K562 (cell line): ENCODE measurements at regions not wholly inside any gene's neighbourhood (a gene's known extent, or its start where the extent isn't known, plus 50 kb on each side); places are given as distances from the start of the nearest gene placed in this dataset.
A peak's percentile ranks its signal among the peaks of the same experiment; 100 is the strongest.

Experiments used
- ATAC-seq: fragments of 200-7000 bp; cut with Tn5 transposase; 3 replicates; pipeline ENCODE4 v1.9.1; 2020; ENCODE audit warnings: moderate library complexity
- BruUV-seq: library from RNA; stranded (reverse); fragments of 400-500 nt; replicated peaks from 2 replicates; lab custom pipeline; 2021; lab: Mats Ljungman, UMichigan
- CTCF ChIA-PET: fragments of 300-600 bp; formaldehyde crosslinking; extraction: SDS; loops from one replicate; lab custom pipeline; 2021; ENCODE audit warnings: low intra/inter-chr PET ratio; lab: Yijun Ruan, JAX
- POLR2A ChIA-PET: fragments of 300-600, 350-650 bp; sonication (Branson Sonifier 250); formaldehyde crosslinking; extraction: SDS; loops from one replicate; lab custom pipeline; 2021; ENCODE audit warnings: antibody characterized with exemption, inconsistent platforms; lab: Yijun Ruan, JAX
- DNase-seq, 4 experiments: peaks; one replicate each; pipeline versions ENCODE4 v3.0.0 to v3.0.0-alpha.2; 2011 to 2018; ENCODE audit warnings: low spot score in 3 of 4, mixed read lengths in 3 of 4; ENCODE audit errors: extremely low read depth in 1 of 4
- FAIRE-seq: peaks from 2 replicates; lab custom pipeline; 2011; peaks lifted over from hg19 to GRCh38; lab: Jason Lieb, UNC
- H2AFZ ChIP-seq: 2 replicates; pipeline ENCODE4 v1.6.0; 2011; ENCODE audit warnings: low read depth, low read length, control low read depth, inconsistent platforms
- H3K27ac ChIP-seq: fragments of 200-600 bp; 3 replicates; pipeline ENCODE4 v1.8.0; 2011; ENCODE audit warnings: low read depth, mild to moderate bottlenecking, control low read depth, inconsistent platforms, low read length, moderate library complexity, mixed read lengths; ENCODE audit errors: extremely low read depth
- H3K27me3 ChIP-seq, 2 experiments: fragments of 300-600 bp in 1 of 2; 2 replicates in 1 of 2; 3 replicates in 1 of 2; pipeline versions ENCODE4 v1.6.0 to v1.8.0; 2011; ENCODE audit warnings: inconsistent platforms in 2 of 2, low read length in 2 of 2, mild to moderate bottlenecking in 1 of 2, mixed read lengths in 1 of 2, moderate library complexity in 1 of 2; ENCODE audit not compliant: control insufficient read depth in 2 of 2, insufficient read depth in 2 of 2
- H3K36me3 ChIP-seq: fragments of 300-600 bp; 3 replicates; pipeline ENCODE4 v1.8.0; 2011; ENCODE audit warnings: mild to moderate bottlenecking, low read length, inconsistent platforms; ENCODE audit not compliant: control insufficient read depth, insufficient read depth
- H3K4me1 ChIP-seq, 2 experiments: fragments of 200-600 bp in 1 of 2; replicated peaks in 1 of 2; 2 replicates in 1 of 2; 3 replicates in 1 of 2; pipeline versions ENCODE4 v1.5.1 to v1.8.0; 2011; ENCODE audit warnings: inconsistent platforms in 2 of 2, low read length in 2 of 2, mild to moderate bottlenecking in 1 of 2, mixed read lengths in 1 of 2, moderate library complexity in 1 of 2; ENCODE audit not compliant: control insufficient read depth in 2 of 2, insufficient read depth in 2 of 2
- H3K4me2 ChIP-seq: 2 replicates; pipeline ENCODE4 v1.6.1; 2011; ENCODE audit warnings: low read length, control low read depth, inconsistent platforms, mixed read lengths; ENCODE audit not compliant: insufficient read depth
- H3K4me3 ChIP-seq: fragments of 200-600 bp; sonication (generic), shearing (Covaris generic); 2 replicates; pipeline ENCODE4 v1.5.1; 2016; ENCODE audit warnings: control low read depth, inconsistent platforms
- H3K79me2 ChIP-seq: fragments of 200-600 bp; 3 replicates; pipeline ENCODE4 v1.8.0; 2011; ENCODE audit warnings: low read length, inconsistent platforms; ENCODE audit not compliant: control insufficient read depth, insufficient read depth
- H3K9ac ChIP-seq, 2 experiments: 2 replicates each; pipeline versions ENCODE4 v1.6.0 to v1.6.1; 2011; ENCODE audit warnings: low read depth in 2 of 2, low read length in 2 of 2, control low read depth in 1 of 2, inconsistent platforms in 1 of 2, mild to moderate bottlenecking in 1 of 2, mixed read lengths in 1 of 2; ENCODE audit not compliant: insufficient read depth in 1 of 2
- H3K9me1 ChIP-seq: one replicate; pipeline ENCODE4 v1.6.0; 2011; ENCODE audit warnings: inconsistent platforms, mild to moderate bottlenecking, low read length, moderate library complexity; ENCODE audit not compliant: control insufficient read depth, insufficient read depth
- H3K9me3 ChIP-seq: replicated peaks from 2 replicates; pipeline ENCODE4 v1.5.1; 2011; ENCODE audit warnings: low read depth, low read length, inconsistent platforms; ENCODE audit not compliant: control insufficient read depth, insufficient read depth
- H4K20me1 ChIP-seq: replicated peaks from 2 replicates; pipeline ENCODE4 v1.6.1; 2011; ENCODE audit warnings: low read length, inconsistent platforms, mixed read lengths; ENCODE audit not compliant: control insufficient read depth, insufficient read depth
- CEBPB ChIP-seq: fragments of 450-650 bp; IDR thresholded peaks from 2 replicates; pipeline ENCODE4 v1.6.1; 2016; ENCODE audit warnings: missing genetic modification characterization, missing compliant biosample characterization
- CHD4 ChIP-seq: fragments of 200-600 bp; sonication (generic); IDR thresholded peaks from 3 replicates; pipeline ENCODE4 v1.6.1; 2012; ENCODE audit warnings: low read depth, mild to moderate bottlenecking, mixed read lengths, low read length, inconsistent platforms; ENCODE audit not compliant: insufficient read depth, insufficient replicate concordance, poor library complexity, severe bottlenecking
- PRPF4 ChIP-seq: fragments of 200-400 bp; formaldehyde crosslinking; IDR thresholded peaks from one replicate; pipeline ENCODE4 v1.6.1; 2017; ENCODE audit warnings: low read length, low read depth, mild to moderate bottlenecking; ENCODE audit not compliant: insufficient read depth, poor library complexity, severe bottlenecking
- ZNF124 ChIP-seq: sonication (generic); formaldehyde crosslinking; IDR thresholded peaks from 2 replicates; pipeline ENCODE4 v1.8.1; 2022; ENCODE audit warnings: missing genetic modification reagents
- WGBS: fragments of 100-300 bp; shearing (Covaris generic); methylation state at CpG from one replicate; pipeline ENCODE4 v1.1.6; 2016; ENCODE audit warnings: low coverage, mixed read lengths; ENCODE audit not compliant: insufficient coverage; ENCODE audit errors: missing lambda C conversion rate; 5-methylcytosine and 5-hydroxymethylcytosine counted together
- in situ Hi-C: fragments of 300-500 bp; cut with MboI; formaldehyde crosslinking; loops from 4 replicates; pipeline ENCODE4 v1.15.0; 2018; ENCODE audit warnings: inconsistent platforms, mixed read lengths
- intact Hi-C: fragments of 100-400 bp; cut with micrococcal nuclease; formaldehyde crosslinking; loops from 2 replicates; pipeline ENCODE4 v1.14.2; 2022
- TF ChIP-seq, protein P1 (sequence below): sonication (generic); formaldehyde crosslinking; IDR thresholded peaks from 2 replicates; pipeline ENCODE4 v1.8.1; 2023; ENCODE audit warnings: mild to moderate bottlenecking, missing genetic modification reagents

DNA sequence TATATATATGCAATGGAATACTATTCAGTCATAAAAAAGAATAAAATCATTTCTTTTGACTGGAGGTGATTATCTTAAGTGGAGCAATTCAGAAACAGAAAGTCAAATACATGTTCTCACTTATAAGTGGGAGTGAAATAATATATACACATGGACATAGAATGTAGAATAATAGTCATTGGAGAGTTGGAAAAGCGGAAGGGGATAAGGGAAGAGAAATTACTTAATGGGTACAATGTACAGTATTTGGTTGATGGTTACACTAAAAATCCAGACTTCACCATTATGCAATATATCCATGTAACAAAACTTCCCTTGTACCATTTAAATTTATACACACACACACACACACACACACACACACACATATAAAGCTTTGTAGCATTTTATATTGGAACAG, 84.3 kb downstream of the RAP2B start:
- H3K27ac ChIP-seq: no peak overlapping the region
- H3K4me1 ChIP-seq: no peaks in the 10 kb centered on the region
- no peaks in the 10 kb centered on the region for H3K36me3 ChIP-seq
- H3K79me2 ChIP-seq: no peaks in the 10 kb centered on the region
- in situ Hi-C loops: no loop called here
- no peaks in the 10 kb centered on the region for H3K9me3 ChIP-seq
- H4K20me1 ChIP-seq: no peaks in the 10 kb centered on the region
- H3K9me1 ChIP-seq: no peaks in the 10 kb centered on the region
- no peak for FAIRE-seq
- intact Hi-C loops: no loop called here
- no peak overlapping the region for H3K4me2 ChIP-seq
- H2AFZ ChIP-seq: no peak overlapping the region
- H3K4me3 ChIP-seq: no peak overlapping the region
- ChIA-PET CTCF (no interaction called here), POLR2A (no interaction called here)
- no TSS peak for BruUV-seq
- H3K9ac ChIP-seq: no peak overlapping the region
- no peak for DNase-seq
- ATAC-seq: no peak
- no peaks in the 10 kb centered on the region for H3K27me3 ChIP-seq
- peak; percentile 18; the same call in 1 of the 2 replicates for TF ChIP-seq CEBPB (tag)
- no peak for TF ChIP-seq PRPF4
- 0% methylated on average over 1 of the region's 1 CpG for WGBS

GRCh38 chr3:153246806-153247205, 84.8 kb downstream of the RAP2B start:
- no TSS peak for BruUV-seq
- Histone ChIP-seq H3K9me1 (no peaks in the 10 kb centered on the region), H3K9ac (no peak overlapping the region), H3K27me3 (no peaks in the 10 kb centered on the region), H2AFZ (no peak overlapping the region), H4K20me1 (no peaks in the 10 kb centered on the region), H3K4me3 (no peak overlapping the region), H3K9me3 (no peaks in the 10 kb centered on the region), H3K4me1 (no peaks in the 10 kb centered on the region), H3K27ac (no peak overlapping the region), H3K36me3 (no peaks in the 10 kb centered on the region), H3K4me2 (no peak overlapping the region)
- POLR2A ChIA-PET: no interaction called here
- ATAC-seq: no peak
- DNase-seq: no peak
- no peak for FAIRE-seq
- WGBS: 6% methylated on average over 1 of the region's 1 CpG
- TF ChIP-seq ZNF124 (CRISPR knock-in tag): no peak
- no peak for TF ChIP-seq CEBPB (tag)
- TF ChIP-seq, protein P1, sequence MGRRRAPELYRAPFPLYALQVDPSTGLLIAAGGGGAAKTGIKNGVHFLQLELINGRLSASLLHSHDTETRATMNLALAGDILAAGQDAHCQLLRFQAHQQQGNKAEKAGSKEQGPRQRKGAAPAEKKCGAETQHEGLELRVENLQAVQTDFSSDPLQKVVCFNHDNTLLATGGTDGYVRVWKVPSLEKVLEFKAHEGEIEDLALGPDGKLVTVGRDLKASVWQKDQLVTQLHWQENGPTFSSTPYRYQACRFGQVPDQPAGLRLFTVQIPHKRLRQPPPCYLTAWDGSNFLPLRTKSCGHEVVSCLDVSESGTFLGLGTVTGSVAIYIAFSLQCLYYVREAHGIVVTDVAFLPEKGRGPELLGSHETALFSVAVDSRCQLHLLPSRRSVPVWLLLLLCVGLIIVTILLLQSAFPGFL (CRISPR knock-in tag): no peak
- no peak for TF ChIP-seq CHD4
- TF ChIP-seq, all 486 proteins: peak for 0
- intact Hi-C loops (no loop called here), in situ Hi-C loops (no loop called here)
- H3K79me2 ChIP-seq: no peaks in the 10 kb centered on the region
- CTCF ChIA-PET: no interaction called here
